ENCODE measurements at regions not wholly inside any gene's neighbourhood (a gene's known extent, or its start where the extent isn't known, plus 50 kb on each side); places are given as distances from the start of the nearest gene placed in this dataset.

DNA sequence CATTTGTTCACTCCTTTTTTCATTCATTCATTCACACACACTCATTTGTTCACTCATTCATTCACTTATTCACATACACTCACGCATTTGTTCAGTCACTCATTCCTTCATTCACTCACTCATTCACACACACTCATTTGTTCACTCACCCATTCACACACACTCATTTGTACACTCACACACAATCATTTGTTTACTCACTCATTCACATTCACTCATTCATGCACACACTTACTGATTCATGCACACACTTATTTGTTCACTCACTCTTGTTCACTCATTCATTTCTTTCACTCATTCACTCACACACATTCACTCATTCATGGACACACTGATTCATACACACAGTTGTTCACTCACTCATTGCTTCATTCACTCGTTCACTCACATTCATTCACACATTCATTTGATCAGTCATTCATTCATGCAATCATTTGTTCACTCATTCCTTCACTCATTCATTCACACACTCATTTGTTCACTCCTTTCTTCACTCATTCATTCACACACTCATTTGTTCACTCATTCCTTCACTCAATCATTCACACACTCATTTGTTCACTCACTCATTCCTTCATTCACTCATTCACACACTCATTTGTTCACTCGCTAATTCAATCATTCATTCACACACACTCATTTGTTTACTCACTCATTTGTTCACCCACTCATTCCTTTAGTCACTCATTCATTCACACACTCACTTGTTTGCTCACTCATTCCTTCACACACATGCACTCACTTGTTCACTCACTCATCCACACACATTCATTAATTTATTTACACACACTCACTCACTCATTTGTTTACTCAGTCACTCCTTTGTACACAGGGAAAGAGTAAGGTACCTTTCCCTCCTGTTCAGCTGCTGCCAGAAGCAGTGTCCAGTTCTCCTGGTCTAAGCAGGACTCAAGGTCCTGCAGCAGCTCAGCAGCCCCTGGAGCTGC, 50.7 kb upstream of the BHLHE23 start:
- no peaks in the 10 kb centered on the region for H3K9me2 ChIP-seq
- H3K9ac ChIP-seq: no peak overlapping the region
- H3K27me3 ChIP-seq (ENCODE audit: insufficient read depth): no peaks in the 10 kb centered on the region; the same call in 1 of the 2 replicates
- H3F3A ChIP-seq (replicated peaks; ENCODE audit: insufficient read depth): peaks cover 9% of the 10 kb centered on the region
- TF ChIP-seq JUND (IDR thresholded peaks at IDR 0.05) (no peak), GABPA (IDR thresholded peaks at IDR 0.05; ENCODE audit: low read depth) (no peak), ELF1 (IDR thresholded peaks at IDR 0.05) (no peak), MXI1 (IDR thresholded peaks at IDR 0.05; ENCODE audit: low read depth, low read length) (no peak), SMC3 (IDR thresholded peaks at IDR 0.05; ENCODE audit: low read depth, low read length) (no peak), CHD2 (IDR thresholded peaks at IDR 0.05; ENCODE audit: low read length, partially characterized antibody) (no peak), RAD21 (IDR thresholded peaks at IDR 0.05; ENCODE audit: low read length) (no peak), EP300 (IDR thresholded peaks at IDR 0.05; ENCODE audit: borderline replicate concordance in 1 of 2, low read depth in 1 of 2, low read length in 1 of 2) (no peak), RFX5 (IDR thresholded peaks at IDR 0.05; ENCODE audit: low read length) (no peak), GATA2 (CRISPR knock-in tag; IDR thresholded peaks at IDR 0.05) (no peak), RXRA (IDR thresholded peaks at IDR 0.05; ENCODE audit: borderline replicate concordance, low read depth) (no peak), FOXJ3 (CRISPR knock-in tag; IDR thresholded peaks at IDR 0.05) (no peak)
- TF ChIP-seq, protein P1, sequence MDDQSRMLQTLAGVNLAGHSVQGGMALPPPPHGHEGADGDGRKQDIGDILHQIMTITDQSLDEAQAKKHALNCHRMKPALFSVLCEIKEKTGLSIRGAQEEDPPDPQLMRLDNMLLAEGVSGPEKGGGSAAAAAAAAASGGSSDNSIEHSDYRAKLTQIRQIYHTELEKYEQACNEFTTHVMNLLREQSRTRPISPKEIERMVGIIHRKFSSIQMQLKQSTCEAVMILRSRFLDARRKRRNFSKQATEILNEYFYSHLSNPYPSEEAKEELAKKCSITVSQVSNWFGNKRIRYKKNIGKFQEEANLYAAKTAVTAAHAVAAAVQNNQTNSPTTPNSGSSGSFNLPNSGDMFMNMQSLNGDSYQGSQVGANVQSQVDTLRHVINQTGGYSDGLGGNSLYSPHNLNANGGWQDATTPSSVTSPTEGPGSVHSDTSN (IDR thresholded peaks at IDR 0.05): no peak
- TF ChIP-seq, protein P2, sequence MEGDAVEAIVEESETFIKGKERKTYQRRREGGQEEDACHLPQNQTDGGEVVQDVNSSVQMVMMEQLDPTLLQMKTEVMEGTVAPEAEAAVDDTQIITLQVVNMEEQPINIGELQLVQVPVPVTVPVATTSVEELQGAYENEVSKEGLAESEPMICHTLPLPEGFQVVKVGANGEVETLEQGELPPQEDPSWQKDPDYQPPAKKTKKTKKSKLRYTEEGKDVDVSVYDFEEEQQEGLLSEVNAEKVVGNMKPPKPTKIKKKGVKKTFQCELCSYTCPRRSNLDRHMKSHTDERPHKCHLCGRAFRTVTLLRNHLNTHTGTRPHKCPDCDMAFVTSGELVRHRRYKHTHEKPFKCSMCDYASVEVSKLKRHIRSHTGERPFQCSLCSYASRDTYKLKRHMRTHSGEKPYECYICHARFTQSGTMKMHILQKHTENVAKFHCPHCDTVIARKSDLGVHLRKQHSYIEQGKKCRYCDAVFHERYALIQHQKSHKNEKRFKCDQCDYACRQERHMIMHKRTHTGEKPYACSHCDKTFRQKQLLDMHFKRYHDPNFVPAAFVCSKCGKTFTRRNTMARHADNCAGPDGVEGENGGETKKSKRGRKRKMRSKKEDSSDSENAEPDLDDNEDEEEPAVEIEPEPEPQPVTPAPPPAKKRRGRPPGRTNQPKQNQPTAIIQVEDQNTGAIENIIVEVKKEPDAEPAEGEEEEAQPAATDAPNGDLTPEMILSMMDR (IDR thresholded peaks at IDR 0.05): no peak
- TF ChIP-seq, protein P3, sequence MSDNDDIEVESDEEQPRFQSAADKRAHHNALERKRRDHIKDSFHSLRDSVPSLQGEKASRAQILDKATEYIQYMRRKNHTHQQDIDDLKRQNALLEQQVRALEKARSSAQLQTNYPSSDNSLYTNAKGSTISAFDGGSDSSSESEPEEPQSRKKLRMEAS (IDR thresholded peaks at IDR 0.05; ENCODE audit: low read depth): no peak
- H3K27ac ChIP-seq (ENCODE audit: low read depth in 2 of 2, low read length in 1 of 2): no peak overlapping the region
- no peaks in the 10 kb centered on the region for H4K20me1 ChIP-seq (ENCODE audit: insufficient read depth)
- H3K4me3 ChIP-seq (ENCODE audit: low read depth in 2 of 2, low read length in 1 of 2): no peak overlapping the region
- no peaks in the 10 kb centered on the region for H3K36me3 ChIP-seq (replicated peaks in 1 of 2; ENCODE audit: control insufficient read depth in 1 of 2, insufficient read depth in 2 of 2, low read length in 1 of 2)
- H2AFZ ChIP-seq (ENCODE audit: low read depth): no peak overlapping the region
- 15% methylated on average over 3 of the region's 3 CpGs for WGBS (ENCODE audit: low lambda C conversion rate)
- CTCF ChIA-PET: interaction anchor here (0.5 to 5.1 kb wide), 30 partner anchors 7 to 325 kb away, joined by 3 to 89 read pairs (median 5); partner anchors contain the start of genes NKAIN4 and YTHDF1
- no peaks in the 10 kb centered on the region for H3K9me3 ChIP-seq
- POLR2A ChIA-PET: no interaction called here
- DNase-seq: no peak
- peaks cover 0 to 9% of the 10 kb centered on the region in 2 experiments; a peak in 1 of 4 replicates for H3K4me1 ChIP-seq (ENCODE audit: control insufficient read depth in 1 of 2, insufficient read depth in 2 of 2, low read depth in 1 of 2, low read length in 1 of 2)
- H3K79me2 ChIP-seq (ENCODE audit: insufficient read depth): no peaks in the 10 kb centered on the region
- H3K4me2 ChIP-seq: no peak overlapping the region

All from SK-N-SH (cell line).